ENCODE measurements at regions not wholly inside any gene's neighbourhood (a gene's known extent, or its start where the extent isn't known, plus 50 kb on each side); places are given as distances from the start of the nearest gene placed in this dataset.
A peak's percentile ranks its signal among the peaks of the same experiment; 100 is the strongest.

DNA sequence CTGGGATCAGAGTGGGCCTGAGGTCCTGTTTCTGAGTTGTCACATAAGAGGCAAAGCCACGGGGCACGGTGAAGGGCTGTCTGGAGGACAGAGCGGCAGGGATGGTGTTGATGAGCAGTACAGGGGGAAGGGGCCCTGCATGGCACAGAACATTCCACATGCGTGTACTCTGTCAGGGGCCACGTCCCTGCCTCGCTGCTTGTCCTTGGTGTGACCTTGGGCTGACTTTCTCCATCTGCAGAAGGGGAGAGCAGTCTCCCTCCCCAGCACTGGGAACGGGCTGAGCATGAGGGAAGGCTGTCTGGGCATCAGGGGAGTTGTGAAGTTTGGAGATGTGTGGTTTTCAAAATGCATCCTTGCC, 71.5 kb upstream of the GSE1 start:
- no peak for DNase-seq (ENCODE audit: low read depth in 2 of 2)

GRCh38 chr16:85541980-85542900, 70.9 kb upstream of the GSE1 start:
- DNase-seq (ENCODE audit: low read depth in 2 of 2): no peak

- DNase-seq (ENCODE audit: low read depth in 2 of 2): no peak
Measured at GRCh38 chr16:85543536-85543935, 69.6 kb upstream of the GSE1 start.

GRCh38 chr16:85544016-85544415, 69.1 kb upstream of the GSE1 start:
- no peak for DNase-seq (ENCODE audit: low read depth in 2 of 2)

- no peak for DNase-seq (ENCODE audit: low read depth in 2 of 2)
Measured at GRCh38 chr16:85544668-85545067, 68.5 kb upstream of the GSE1 start.

GRCh38 chr16:85545227-85545818, 67.8 kb upstream of the GSE1 start:
- DNase-seq (ENCODE audit: low read depth in 2 of 2): no peak

DNA sequence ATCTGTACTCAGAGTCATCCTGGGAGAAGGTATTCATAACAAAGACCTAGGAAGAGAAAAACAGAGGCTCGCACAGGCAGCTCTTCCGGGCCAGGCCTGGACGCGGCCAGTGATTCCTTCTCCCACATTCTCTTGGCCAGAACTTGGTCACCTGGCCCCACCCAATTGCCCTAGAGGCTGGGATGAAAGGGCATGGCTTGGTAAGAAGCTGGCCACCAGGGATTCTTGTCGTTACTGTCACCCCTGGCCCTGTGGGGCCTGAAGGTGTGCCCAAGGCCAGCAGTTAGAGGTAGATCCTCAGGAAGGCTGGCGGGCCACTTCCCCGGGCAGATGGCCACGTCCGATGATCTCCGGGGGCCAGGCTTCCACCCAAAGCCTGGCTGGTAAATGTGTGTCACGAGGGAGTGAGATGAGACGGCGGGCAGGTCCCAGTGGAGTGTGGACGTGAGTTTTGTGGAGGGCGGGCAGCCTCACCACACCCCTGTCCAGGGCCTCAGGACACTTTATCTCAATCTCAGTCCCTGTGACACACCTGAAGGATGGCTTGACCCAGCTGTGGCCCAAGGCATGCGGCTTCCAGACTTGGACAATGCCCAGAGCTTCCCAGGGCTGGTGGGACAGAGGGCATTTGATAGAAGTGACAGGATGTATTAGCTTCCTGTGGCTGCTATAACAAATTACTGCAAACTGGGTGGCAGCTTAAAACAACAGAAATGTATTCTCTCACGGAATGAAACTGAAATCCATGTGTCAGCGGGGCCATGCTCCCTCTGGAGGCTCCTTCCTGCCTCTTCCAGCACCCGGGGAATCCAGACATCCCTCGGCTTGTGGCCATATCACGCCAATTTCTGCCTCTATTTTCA, 66.3 kb upstream of the GSE1 start:
- DNase-seq (ENCODE audit: low read depth in 2 of 2): no peak

- no peak for DNase-seq (ENCODE audit: low read depth in 2 of 2)
Measured at GRCh38 chr16:85548375-85548774, 64.7 kb upstream of the GSE1 start.

DNA sequence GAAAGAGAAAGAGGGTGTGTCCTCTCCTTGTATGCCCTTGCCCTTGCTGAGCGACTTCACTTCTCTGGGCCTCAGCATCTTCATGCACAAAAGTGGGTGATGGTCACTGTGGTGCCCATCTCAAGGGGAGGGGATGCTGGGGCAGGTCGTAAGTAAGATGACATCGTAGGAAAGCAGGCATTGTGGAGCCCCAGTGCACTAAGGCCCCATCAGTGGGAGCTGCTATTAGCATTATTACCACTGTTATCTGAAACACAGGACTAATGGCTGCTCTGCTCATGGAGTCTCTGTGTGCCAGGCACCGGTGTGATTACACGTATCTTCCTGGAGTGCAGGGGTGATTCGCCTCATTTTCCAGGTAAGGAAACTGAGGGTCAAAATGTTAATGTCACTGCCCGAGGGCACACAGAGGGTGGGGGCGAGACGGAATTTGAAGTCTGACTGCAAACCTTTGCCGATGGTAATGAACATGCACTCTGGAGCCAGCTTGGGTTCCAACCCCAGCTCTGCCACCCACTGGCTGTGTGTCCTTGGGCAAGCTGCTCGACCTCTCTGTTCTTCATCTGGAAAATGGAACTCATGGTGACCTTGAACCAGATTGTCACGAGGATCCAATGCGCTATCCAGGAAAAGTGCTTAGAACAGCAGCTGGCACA, 63.2 kb upstream of the GSE1 start:
- DNase-seq (ENCODE audit: low read depth in 2 of 2): no peak

DNA sequence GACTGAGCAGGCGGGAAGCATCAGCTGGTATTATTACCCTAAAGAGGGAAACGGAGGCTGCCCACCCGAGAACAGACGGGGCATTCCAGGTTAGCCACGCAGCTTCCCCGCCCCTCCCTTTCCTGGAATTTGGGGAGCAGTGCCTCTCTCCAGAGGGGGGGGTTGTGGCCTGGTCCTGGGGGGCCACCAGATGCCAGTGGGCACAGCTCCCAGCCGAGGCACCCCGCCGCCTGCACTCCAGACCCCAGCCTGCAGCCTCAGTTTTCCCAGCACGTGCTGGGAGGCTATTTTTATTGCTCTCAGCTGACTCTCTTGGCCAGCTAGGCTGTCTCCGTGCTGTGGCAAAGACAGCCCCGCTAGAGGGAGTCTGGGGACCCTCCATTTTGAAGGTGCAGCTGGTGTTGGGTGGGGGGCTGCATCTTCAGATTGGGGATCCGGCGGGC, 62.7 kb upstream of the GSE1 start:
- DNase-seq (ENCODE audit: low read depth in 2 of 2): no peak

DNA sequence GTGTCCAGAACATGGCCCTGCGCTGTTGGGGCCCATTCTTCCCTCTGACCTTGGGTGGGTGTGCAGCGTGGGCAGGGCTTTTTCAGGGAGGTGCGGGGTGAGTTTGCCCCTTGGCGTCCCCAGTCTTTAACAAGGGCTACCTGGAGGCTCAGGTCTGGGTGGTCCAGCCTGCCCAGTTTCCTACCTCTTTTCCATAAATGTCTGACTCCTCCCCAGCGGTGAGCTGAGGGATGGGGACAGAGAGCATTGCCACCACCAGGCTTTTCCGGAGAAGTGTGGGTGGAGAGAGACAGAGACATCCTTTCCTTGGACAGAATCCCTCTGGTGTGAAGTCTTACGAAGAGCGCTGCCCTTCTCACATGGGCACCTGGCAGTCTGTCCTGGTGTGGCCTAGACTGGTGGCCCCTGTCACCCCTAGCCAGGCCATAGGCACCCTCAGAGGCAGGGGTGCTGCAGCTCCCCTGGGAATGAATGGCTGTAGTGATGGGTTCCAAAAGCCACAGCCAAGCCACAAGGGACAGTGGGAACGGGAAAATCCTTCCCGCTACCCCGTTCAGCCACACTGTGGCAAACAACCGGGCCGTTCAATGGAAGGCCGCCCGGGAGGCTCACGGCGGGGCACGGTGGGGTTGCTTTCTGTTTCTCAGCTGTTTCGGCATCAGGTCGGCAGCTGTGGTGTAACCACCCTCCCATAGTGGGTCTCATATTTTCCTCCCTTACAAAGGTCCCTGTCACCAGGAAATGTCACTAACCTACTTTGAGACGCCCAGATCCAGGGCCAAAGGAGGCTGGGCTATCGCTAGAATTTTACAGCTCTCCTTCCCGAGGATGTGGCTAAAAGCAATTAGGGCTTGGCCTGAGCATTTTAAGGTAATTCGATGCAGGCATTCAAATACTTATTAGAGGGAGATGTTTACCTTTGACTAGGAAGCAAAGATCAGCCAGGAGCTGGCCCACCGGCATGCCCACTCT, 61.9 kb upstream of the GSE1 start:
- no peak for DNase-seq (ENCODE audit: low read depth in 2 of 2)

DNA sequence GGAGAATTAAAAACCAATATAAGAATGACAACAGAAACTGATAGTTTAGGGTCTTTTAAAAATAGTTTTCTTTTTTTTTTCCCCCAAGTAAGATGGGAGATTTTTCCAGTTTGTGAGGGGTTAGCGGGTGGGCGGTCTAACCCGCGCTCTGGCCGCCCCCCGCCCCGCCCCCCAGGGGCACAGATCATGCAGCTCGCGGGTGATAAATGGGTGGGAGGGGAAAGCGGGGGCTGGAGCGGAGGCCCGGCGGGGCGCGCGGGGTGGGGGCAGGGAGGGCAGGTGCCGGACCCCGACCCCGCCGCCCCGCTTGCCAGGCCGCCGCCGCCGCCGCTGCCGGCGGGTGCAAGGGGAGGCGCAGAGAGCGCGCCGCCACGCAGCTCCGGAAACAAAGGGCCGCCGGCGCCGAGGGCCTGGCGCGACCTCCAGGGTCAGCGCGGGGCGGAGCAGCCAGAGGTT, 60.1 kb upstream of the GSE1 start:
- DNase-seq (ENCODE audit: low read depth in 2 of 2): no peak

- DNase-seq (ENCODE audit: low read depth in 2 of 2): no peak
Measured at GRCh38 chr16:85553436-85554113, 59.5 kb upstream of the GSE1 start.

DNA sequence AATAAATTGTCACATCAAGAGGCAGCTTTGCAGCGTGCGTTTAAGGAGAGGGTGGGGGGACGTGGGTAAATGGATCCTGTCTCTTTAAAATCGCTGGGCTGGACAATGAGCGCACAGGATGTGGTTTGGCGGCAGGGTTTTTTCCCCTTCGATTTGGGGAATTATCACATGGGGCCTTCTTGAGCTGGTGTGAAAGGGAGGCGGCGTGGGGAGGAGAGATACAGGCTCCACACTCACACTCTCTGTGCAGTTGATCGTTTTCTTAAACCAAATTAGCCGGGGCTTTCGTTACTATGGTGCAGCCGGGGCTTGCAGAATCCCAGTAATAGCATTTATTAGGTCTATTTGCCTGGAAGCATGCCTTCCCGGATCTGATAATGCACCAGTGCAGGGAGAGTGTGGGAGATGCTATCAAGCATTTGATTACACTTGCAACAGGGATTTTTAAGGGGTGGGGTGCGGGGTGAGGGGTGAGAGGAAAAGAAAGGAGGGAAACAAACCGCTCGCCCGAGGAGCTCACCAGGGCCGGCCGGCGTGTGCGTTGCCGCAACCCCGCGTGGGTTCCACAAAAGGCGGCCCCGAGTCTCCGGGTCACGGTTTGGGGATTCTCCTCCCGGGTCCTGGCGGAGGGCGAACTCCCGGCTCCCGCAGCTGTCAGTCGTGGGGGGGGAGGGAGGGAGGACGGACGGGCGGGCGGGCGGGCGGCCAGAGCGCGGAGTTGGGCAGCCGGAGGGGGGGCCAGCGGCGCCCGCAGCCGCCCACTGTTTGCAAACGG, 58.8 kb upstream of the GSE1 start:
- peak; percentile 62 to 64 for DNase-seq (ENCODE audit: low read depth in 2 of 2)

GRCh38 chr16:85554889-85555718, 58.0 kb upstream of the GSE1 start:
- peak; percentile 53 to 62 for DNase-seq (ENCODE audit: low read depth in 2 of 2)

GRCh38 chr16:85555719-85556455, 57.2 kb upstream of the GSE1 start:
- peak in 1 of 2 experiments; percentile 37 for DNase-seq (ENCODE audit: low read depth in 2 of 2)

DNA sequence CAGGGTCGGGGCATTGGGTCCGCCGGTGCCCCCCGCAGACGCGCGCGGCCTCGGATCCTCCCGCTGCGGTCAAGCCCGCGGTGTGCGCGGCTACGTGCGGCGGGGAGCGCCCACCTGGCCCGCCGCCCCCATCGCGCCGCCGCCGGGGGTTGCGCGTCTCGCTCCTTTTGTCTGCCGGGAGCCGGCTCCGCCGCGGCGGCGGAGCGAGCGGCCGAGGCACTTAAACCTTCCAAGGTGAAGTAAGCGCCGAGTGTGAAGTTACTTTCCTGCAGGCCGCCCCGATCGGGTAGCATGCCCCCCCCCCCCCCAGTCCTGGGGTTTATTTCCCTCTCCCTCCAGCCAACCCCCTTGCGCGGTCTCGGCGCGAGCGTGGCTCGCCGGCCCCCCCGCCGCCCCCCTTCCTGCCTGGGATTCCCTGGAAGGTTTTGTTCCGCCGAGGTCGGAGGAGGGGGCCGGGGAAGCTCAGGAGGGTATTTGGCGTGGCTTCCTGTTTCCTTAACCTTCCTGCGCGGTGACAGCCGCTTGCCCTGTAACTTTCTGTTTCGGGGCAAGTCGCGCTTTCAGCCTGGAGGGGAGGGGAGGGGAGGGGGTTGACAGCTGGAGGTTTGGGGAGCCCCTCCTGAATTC, 56.6 kb upstream of the GSE1 start:
- no peak for DNase-seq (ENCODE audit: low read depth in 2 of 2)

All from fibroblast of skin of left biceps (primary cell).